ENCODE measurements at regions not wholly inside any gene's neighbourhood (a gene's known extent, or its start where the extent isn't known, plus 50 kb on each side); places are given as distances from the start of the nearest gene placed in this dataset.

DNA sequence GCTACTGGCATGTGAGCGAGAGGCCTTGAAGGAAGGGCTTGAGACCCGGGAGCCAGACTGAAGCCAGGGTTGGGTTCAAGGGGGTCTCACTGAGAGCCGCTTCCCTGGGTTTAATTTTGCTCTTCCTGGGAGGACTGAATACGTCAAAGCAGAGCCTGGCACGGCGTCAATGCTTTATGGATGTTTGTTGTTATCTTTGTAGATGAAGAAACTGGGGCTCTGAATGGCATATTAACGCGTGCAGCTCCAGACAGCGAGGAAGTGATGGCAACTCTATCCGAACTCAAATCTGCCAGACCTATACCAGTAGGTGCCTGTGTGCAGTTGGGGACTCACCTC is 152.8 kb upstream of the PARP11 start:
- TF ChIP-seq EZH2phosphoT487 (IDR thresholded peaks at IDR 0.05; ENCODE audit: borderline replicate concordance, low read depth, low read length) (no peak), CTCF (conservative IDR thresholded peaks at IDR 0.05; ENCODE audit: low read length) (no peak)
